PC-9 (cell line): ENCODE measurements at regions not wholly inside any gene's neighbourhood (a gene's known extent, or its start where the extent isn't known, plus 50 kb on each side); places are given as distances from the start of the nearest gene placed in this dataset.

Experiments used
- EZH2 ChIP-seq: fragments of 200-600 bp; sonication (generic); IDR thresholded peaks from 2 replicates; pipeline ENCODE4 v1.8.0; 2017; ENCODE audit warnings: antibody characterized with exemption, low read depth
- TF ChIP-seq, protein P1 (sequence below): fragments of 200-600 bp; sonication (generic); conservative IDR thresholded peaks from 2 replicates; pipeline ENCODE4 v1.6.1; 2017; ENCODE audit warnings: mixed run types, antibody characterized with exemption, mild to moderate bottlenecking, moderate library complexity

DNA sequence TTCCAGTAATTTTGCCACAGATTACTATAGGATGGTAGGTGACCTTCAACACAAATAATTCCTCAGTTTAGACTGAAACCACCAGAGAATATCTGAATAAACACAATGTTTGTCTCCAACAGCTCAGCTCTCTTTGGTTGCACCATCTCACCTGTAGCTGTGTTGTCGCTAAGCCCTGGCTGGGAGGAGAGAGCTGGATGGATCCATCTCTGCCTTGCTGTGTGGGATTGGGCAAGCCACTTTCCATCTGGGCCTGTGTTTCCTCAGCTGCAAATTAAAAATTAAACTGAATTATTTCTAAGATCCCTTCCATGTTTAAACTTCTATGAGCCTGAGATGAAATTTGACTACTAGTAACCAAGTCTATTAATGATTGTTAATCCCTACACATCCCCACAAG lies 310.2 kb downstream of the FBXW7 start:
- TF ChIP-seq, protein P1, sequence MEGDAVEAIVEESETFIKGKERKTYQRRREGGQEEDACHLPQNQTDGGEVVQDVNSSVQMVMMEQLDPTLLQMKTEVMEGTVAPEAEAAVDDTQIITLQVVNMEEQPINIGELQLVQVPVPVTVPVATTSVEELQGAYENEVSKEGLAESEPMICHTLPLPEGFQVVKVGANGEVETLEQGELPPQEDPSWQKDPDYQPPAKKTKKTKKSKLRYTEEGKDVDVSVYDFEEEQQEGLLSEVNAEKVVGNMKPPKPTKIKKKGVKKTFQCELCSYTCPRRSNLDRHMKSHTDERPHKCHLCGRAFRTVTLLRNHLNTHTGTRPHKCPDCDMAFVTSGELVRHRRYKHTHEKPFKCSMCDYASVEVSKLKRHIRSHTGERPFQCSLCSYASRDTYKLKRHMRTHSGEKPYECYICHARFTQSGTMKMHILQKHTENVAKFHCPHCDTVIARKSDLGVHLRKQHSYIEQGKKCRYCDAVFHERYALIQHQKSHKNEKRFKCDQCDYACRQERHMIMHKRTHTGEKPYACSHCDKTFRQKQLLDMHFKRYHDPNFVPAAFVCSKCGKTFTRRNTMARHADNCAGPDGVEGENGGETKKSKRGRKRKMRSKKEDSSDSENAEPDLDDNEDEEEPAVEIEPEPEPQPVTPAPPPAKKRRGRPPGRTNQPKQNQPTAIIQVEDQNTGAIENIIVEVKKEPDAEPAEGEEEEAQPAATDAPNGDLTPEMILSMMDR, result no peak
- no peak for TF ChIP-seq EZH2
